Activated T-cell treated with anti-CD3 and anti-CD28 coated beads for 1 hour (primary cell): ENCODE measurements at regions not wholly inside any gene's neighbourhood (a gene's known extent, or its start where the extent isn't known, plus 50 kb on each side); places are given as distances from the start of the nearest gene placed in this dataset.

Source experiments
- DNase-seq: peaks from one replicate; pipeline ENCODE4 v3.0.0-alpha.2; 2020; ENCODE audit warnings: low read depth

- DNase-seq, result no peak
These were observed 258.4 kb downstream of the BCL11A start for GRCh38 chr2:60294901-60295635.

- DNase-seq, result no peak
These were observed 261.2 kb downstream of the BCL11A start for GRCh38 chr2:60292242-60292641.

- DNase-seq, result no peak
These were observed 262.9 kb downstream of the BCL11A start for GRCh38 chr2:60290509-60290908.

- DNase-seq, result no peak
These were observed 267.7 kb downstream of the BCL11A start for GRCh38 chr2:60285626-60286316.

GRCh38 chr2:60283626-60284025, 269.8 kb downstream of the BCL11A start:
- no peak for DNase-seq

- no peak for DNase-seq
These were observed 270.6 kb downstream of the BCL11A start for GRCh38 chr2:60282886-60283285.

GRCh38 chr2:60281730-60282129, 271.7 kb downstream of the BCL11A start:
- DNase-seq, result no peak

GRCh38 chr2:60280238-60280637, 273.2 kb downstream of the BCL11A start:
- no peak for DNase-seq

- DNase-seq, result no peak
These were observed 274.5 kb downstream of the BCL11A start for GRCh38 chr2:60278906-60279305.

GRCh38 chr2:60275958-60276357, 277.5 kb downstream of the BCL11A start:
- no peak for DNase-seq

GRCh38 chr2:60273836-60274235, 279.6 kb downstream of the BCL11A start:
- DNase-seq, result no peak

GRCh38 chr2:60271713-60272112, 281.7 kb downstream of the BCL11A start:
- DNase-seq, result no peak

GRCh38 chr2:60271131-60271530, 282.3 kb downstream of the BCL11A start:
- DNase-seq, result no peak

GRCh38 chr2:60268661-60269060, 284.8 kb downstream of the BCL11A start:
- no peak for DNase-seq

GRCh38 chr2:60268032-60268431, 285.4 kb downstream of the BCL11A start:
- no peak for DNase-seq

GRCh38 chr2:60267122-60267521, 286.3 kb downstream of the BCL11A start:
- DNase-seq, result no peak

- no peak for DNase-seq
These were observed 291.3 kb downstream of the BCL11A start for GRCh38 chr2:60262178-60262577.

GRCh38 chr2:60260639-60261296, 292.7 kb downstream of the BCL11A start:
- no peak for DNase-seq

- no peak for DNase-seq
These were observed 293.7 kb downstream of the BCL11A start for GRCh38 chr2:60259781-60260180.

- no peak for DNase-seq
These were observed 300.8 kb downstream of the BCL11A start for GRCh38 chr2:60252581-60253150.

GRCh38 chr2:60251247-60251646, 302.2 kb downstream of the BCL11A start:
- no peak for DNase-seq

GRCh38 chr2:60249879-60250278, 303.6 kb downstream of the BCL11A start:
- no peak for DNase-seq

- no peak for DNase-seq
These were observed 306.0 kb downstream of the BCL11A start for GRCh38 chr2:60247471-60247870.
